ENCODE measurements at regions not wholly inside any gene's neighbourhood (a gene's known extent, or its start where the extent isn't known, plus 50 kb on each side); places are given as distances from the start of the nearest gene placed in this dataset.

DNA sequence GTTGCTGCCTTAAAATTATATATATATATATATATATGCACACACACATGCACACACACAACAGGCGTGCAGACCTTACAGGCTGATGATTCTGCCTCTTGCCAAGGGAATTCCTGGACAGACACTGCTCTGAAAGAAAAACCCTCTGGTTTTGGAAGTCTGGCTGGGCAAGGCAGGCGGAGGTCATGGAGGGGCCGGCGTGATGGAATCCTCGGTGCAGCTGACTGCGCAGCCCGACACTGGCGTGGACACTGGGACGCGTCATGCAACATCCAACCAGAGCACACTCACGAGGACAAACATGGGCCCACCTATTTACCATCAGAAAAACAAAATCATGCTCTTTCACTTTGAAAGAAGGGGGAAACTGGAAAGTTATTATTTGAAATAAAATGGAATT, 235.3 kb downstream of the ZNF516 start:
- H3K4me1 ChIP-seq (ENCODE audit: low read length), result peaks cover 4% of the 10 kb centered on the region; the same call in 1 of the 2 replicates
- no peaks in the 10 kb centered on the region for H3K9me3 ChIP-seq (replicated peaks; ENCODE audit: insufficient read depth, low read length)
- H2AFZ ChIP-seq (ENCODE audit: low read length), result no peak overlapping the region
- no peaks in the 10 kb centered on the region for H3K9me2 ChIP-seq (replicated peaks; ENCODE audit: insufficient read depth, low read length)
- H3K4me2 ChIP-seq (ENCODE audit: low read depth, low read length), result no peak overlapping the region
- no peaks in the 10 kb centered on the region for H3K27me3 ChIP-seq (replicated peaks; ENCODE audit: insufficient read depth, low read length)
- H3K27ac ChIP-seq (ENCODE audit: low read length), result no peak overlapping the region
- no peaks in the 10 kb centered on the region for H3F3A ChIP-seq (ENCODE audit: insufficient read depth, low read length)
- no peak overlapping the region for H3K9ac ChIP-seq (ENCODE audit: low read length)
- H4K20me1 ChIP-seq (ENCODE audit: insufficient read depth, low read length), result no peaks in the 10 kb centered on the region
- H3K36me3 ChIP-seq (replicated peaks; ENCODE audit: insufficient read depth, low read length), result no peaks in the 10 kb centered on the region
- H3K79me2 ChIP-seq (ENCODE audit: low read length), result no peaks in the 10 kb centered on the region
- no peak for DNase-seq
- H3K4me3 ChIP-seq (ENCODE audit: low read length), result no peak overlapping the region
- TF ChIP-seq EZH2phosphoT487 (IDR thresholded peaks at IDR 0.05; ENCODE audit: low read length), result no peak
- TF ChIP-seq EZH2 (optimal IDR thresholded peaks at IDR 0.05; ENCODE audit: low read depth, low read length), result no peak
- TF ChIP-seq CTCF (IDR thresholded peaks at IDR 0.05; ENCODE audit: low read length), result no peak

DNA sequence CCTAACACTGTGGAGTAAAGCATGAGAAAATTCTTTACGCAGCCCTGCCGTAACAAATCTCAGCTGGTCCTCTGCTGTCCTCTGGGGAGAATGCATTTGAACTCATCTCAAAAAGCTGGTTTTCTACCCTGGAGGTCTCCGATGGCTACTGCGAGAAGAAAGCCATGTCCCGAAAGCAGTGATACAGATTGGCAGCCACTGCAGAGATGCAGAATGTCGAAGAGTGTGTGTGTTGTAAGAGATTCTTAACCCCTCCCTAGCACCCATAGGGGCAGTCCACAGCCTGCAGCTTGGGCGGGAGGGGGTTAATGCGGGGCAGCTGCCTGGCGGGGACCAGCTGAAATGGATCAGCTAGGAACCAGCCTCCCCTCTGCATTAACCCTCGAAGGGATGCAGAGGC, 235.9 kb downstream of the ZNF516 start:
- Histone ChIP-seq H3K4me2 (ENCODE audit: low read depth, low read length) (no peak overlapping the region), H3K27me3 (replicated peaks; ENCODE audit: insufficient read depth, low read length) (no peaks in the 10 kb centered on the region), H3K9me2 (replicated peaks; ENCODE audit: insufficient read depth, low read length) (no peaks in the 10 kb centered on the region), H3F3A (ENCODE audit: insufficient read depth, low read length) (no peaks in the 10 kb centered on the region), H2AFZ (ENCODE audit: low read length) (no peak overlapping the region), H3K4me1 (ENCODE audit: low read length) (peaks cover 4% of the 10 kb centered on the region; the same call in 1 of the 2 replicates), H3K27ac (ENCODE audit: low read length) (no peak overlapping the region), H3K9ac (ENCODE audit: low read length) (no peak overlapping the region), H3K79me2 (ENCODE audit: low read length) (no peaks in the 10 kb centered on the region), H3K4me3 (ENCODE audit: low read length) (no peak overlapping the region), H3K9me3 (replicated peaks; ENCODE audit: insufficient read depth, low read length) (no peaks in the 10 kb centered on the region), H3K36me3 (replicated peaks; ENCODE audit: insufficient read depth, low read length) (no peaks in the 10 kb centered on the region), H4K20me1 (ENCODE audit: insufficient read depth, low read length) (no peaks in the 10 kb centered on the region)
- TF ChIP-seq EZH2phosphoT487 (IDR thresholded peaks at IDR 0.05; ENCODE audit: low read length) (no peak), EZH2 (optimal IDR thresholded peaks at IDR 0.05; ENCODE audit: low read depth, low read length) (no peak), CTCF (IDR thresholded peaks at IDR 0.05; ENCODE audit: low read length) (no peak)
- DNase-seq, result no peak

DNA sequence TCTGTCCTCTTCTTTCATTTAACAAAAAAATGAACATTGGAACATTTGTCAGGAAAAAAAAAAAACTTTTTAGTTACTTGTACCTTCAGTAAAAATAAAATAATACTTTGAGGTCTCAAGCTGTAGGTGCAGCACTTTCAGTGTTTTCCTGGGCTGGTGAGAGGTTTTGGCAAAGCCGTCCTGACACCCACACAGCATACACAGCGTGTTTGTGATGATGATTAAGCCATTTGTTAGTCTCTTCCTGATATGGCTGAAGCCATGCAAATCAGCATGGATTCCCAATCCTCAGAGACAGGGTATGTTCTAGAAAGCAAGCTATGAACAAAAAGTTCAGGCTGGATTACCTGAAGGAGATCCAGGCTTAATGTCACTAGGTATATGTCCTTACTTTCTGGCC, 236.8 kb downstream of the ZNF516 start:
- H3K9ac ChIP-seq (ENCODE audit: low read length), result no peak overlapping the region
- no peaks in the 10 kb centered on the region for H3F3A ChIP-seq (ENCODE audit: insufficient read depth, low read length)
- H3K4me3 ChIP-seq (ENCODE audit: low read length), result no peak overlapping the region
- DNase-seq, result no peak
- H3K27ac ChIP-seq (ENCODE audit: low read length), result no peak overlapping the region
- H4K20me1 ChIP-seq (ENCODE audit: insufficient read depth, low read length), result no peaks in the 10 kb centered on the region
- TF ChIP-seq EZH2phosphoT487 (IDR thresholded peaks at IDR 0.05; ENCODE audit: low read length), result no peak
- no peak for TF ChIP-seq EZH2 (optimal IDR thresholded peaks at IDR 0.05; ENCODE audit: low read depth, low read length)
- TF ChIP-seq CTCF (IDR thresholded peaks at IDR 0.05; ENCODE audit: low read length), result no peak
- no peak overlapping the region for H2AFZ ChIP-seq (ENCODE audit: low read length)
- H3K36me3 ChIP-seq (replicated peaks; ENCODE audit: insufficient read depth, low read length), result no peaks in the 10 kb centered on the region
- no peaks in the 10 kb centered on the region for H3K9me3 ChIP-seq (replicated peaks; ENCODE audit: insufficient read depth, low read length)
- H3K27me3 ChIP-seq (replicated peaks; ENCODE audit: insufficient read depth, low read length), result no peaks in the 10 kb centered on the region
- peaks cover 4% of the 10 kb centered on the region; the same call in 1 of the 2 replicates for H3K4me1 ChIP-seq (ENCODE audit: low read length)
- no peaks in the 10 kb centered on the region for H3K9me2 ChIP-seq (replicated peaks; ENCODE audit: insufficient read depth, low read length)
- H3K4me2 ChIP-seq (ENCODE audit: low read depth, low read length), result no peak overlapping the region
- H3K79me2 ChIP-seq (ENCODE audit: low read length), result no peaks in the 10 kb centered on the region
